ENCODE measurements at regions not wholly inside any gene's neighbourhood (a gene's known extent, or its start where the extent isn't known, plus 50 kb on each side); places are given as distances from the start of the nearest gene placed in this dataset.

GRCh38 chr5:8685704-8686103 lies 816.8 kb downstream of the MTRR start:
- Histone ChIP-seq H3K9me3 (ENCODE audit: control insufficient read depth, low read length) (no peaks in the 10 kb centered on the region), H3K4me3 (ENCODE audit: insufficient read depth, low read depth, low read length, poor library complexity, severe bottlenecking) (no peak overlapping the region), H3K4me1 (ENCODE audit: control insufficient read depth, insufficient read depth, low read length, poor library complexity, severe bottlenecking) (no peaks in the 10 kb centered on the region), H3K27ac (ENCODE audit: insufficient read depth, low read length, poor library complexity, severe bottlenecking) (no peak overlapping the region), H3K27me3 (replicated peaks; ENCODE audit: control insufficient read depth, insufficient read depth, low read length, poor library complexity, severe bottlenecking) (no peaks in the 10 kb centered on the region), H3K36me3 (ENCODE audit: control insufficient read depth, insufficient read depth, low read length) (no peaks in the 10 kb centered on the region)
- no peak for DNase-seq

GRCh38 chr5:8686707-8687106 lies 817.8 kb downstream of the MTRR start:
- DNase-seq, result no peak
- H3K27me3 ChIP-seq (replicated peaks; ENCODE audit: control insufficient read depth, insufficient read depth, low read length, poor library complexity, severe bottlenecking), result no peaks in the 10 kb centered on the region
- H3K4me1 ChIP-seq (ENCODE audit: control insufficient read depth, insufficient read depth, low read length, poor library complexity, severe bottlenecking), result no peaks in the 10 kb centered on the region
- no peak overlapping the region for H3K4me3 ChIP-seq (ENCODE audit: insufficient read depth, low read depth, low read length, poor library complexity, severe bottlenecking)
- H3K9me3 ChIP-seq (ENCODE audit: control insufficient read depth, low read length), result no peaks in the 10 kb centered on the region
- H3K36me3 ChIP-seq (ENCODE audit: control insufficient read depth, insufficient read depth, low read length), result no peaks in the 10 kb centered on the region
- H3K27ac ChIP-seq (ENCODE audit: insufficient read depth, low read length, poor library complexity, severe bottlenecking), result no peak overlapping the region

- no peak overlapping the region for H3K4me3 ChIP-seq (ENCODE audit: insufficient read depth, low read depth, low read length, poor library complexity, severe bottlenecking)
- no peak for DNase-seq
- no peak overlapping the region for H3K27ac ChIP-seq (ENCODE audit: insufficient read depth, low read length, poor library complexity, severe bottlenecking)
- H3K36me3 ChIP-seq (ENCODE audit: control insufficient read depth, insufficient read depth, low read length), result no peaks in the 10 kb centered on the region
- no peaks in the 10 kb centered on the region for H3K9me3 ChIP-seq (ENCODE audit: control insufficient read depth, low read length)
- H3K27me3 ChIP-seq (replicated peaks; ENCODE audit: control insufficient read depth, insufficient read depth, low read length, poor library complexity, severe bottlenecking), result no peaks in the 10 kb centered on the region
- no peaks in the 10 kb centered on the region for H3K4me1 ChIP-seq (ENCODE audit: control insufficient read depth, insufficient read depth, low read length, poor library complexity, severe bottlenecking)
Measured at GRCh38 chr5:8689773-8690172, 820.8 kb downstream of the MTRR start.

GRCh38 chr5:8691221-8691620 lies 822.3 kb downstream of the MTRR start:
- Histone ChIP-seq H3K27me3 (replicated peaks; ENCODE audit: control insufficient read depth, insufficient read depth, low read length, poor library complexity, severe bottlenecking) (no peaks in the 10 kb centered on the region), H3K4me3 (ENCODE audit: insufficient read depth, low read depth, low read length, poor library complexity, severe bottlenecking) (no peak overlapping the region), H3K36me3 (ENCODE audit: control insufficient read depth, insufficient read depth, low read length) (no peaks in the 10 kb centered on the region), H3K4me1 (ENCODE audit: control insufficient read depth, insufficient read depth, low read length, poor library complexity, severe bottlenecking) (no peaks in the 10 kb centered on the region), H3K9me3 (ENCODE audit: control insufficient read depth, low read length) (no peaks in the 10 kb centered on the region), H3K27ac (ENCODE audit: insufficient read depth, low read length, poor library complexity, severe bottlenecking) (no peak overlapping the region)
- no peak for DNase-seq

GRCh38 chr5:8693341-8693844 lies 824.4 kb downstream of the MTRR start:
- Histone ChIP-seq H3K9me3 (ENCODE audit: control insufficient read depth, low read length) (no peaks in the 10 kb centered on the region), H3K4me3 (ENCODE audit: insufficient read depth, low read depth, low read length, poor library complexity, severe bottlenecking) (no peak overlapping the region), H3K4me1 (ENCODE audit: control insufficient read depth, insufficient read depth, low read length, poor library complexity, severe bottlenecking) (no peaks in the 10 kb centered on the region), H3K36me3 (ENCODE audit: control insufficient read depth, insufficient read depth, low read length) (no peaks in the 10 kb centered on the region), H3K27ac (ENCODE audit: insufficient read depth, low read length, poor library complexity, severe bottlenecking) (no peak overlapping the region), H3K27me3 (replicated peaks; ENCODE audit: control insufficient read depth, insufficient read depth, low read length, poor library complexity, severe bottlenecking) (no peaks in the 10 kb centered on the region)
- DNase-seq, result no peak

- no peaks in the 10 kb centered on the region for H3K27me3 ChIP-seq (replicated peaks; ENCODE audit: control insufficient read depth, insufficient read depth, low read length, poor library complexity, severe bottlenecking)
- H3K27ac ChIP-seq (ENCODE audit: insufficient read depth, low read length, poor library complexity, severe bottlenecking), result no peak overlapping the region
- H3K4me3 ChIP-seq (ENCODE audit: insufficient read depth, low read depth, low read length, poor library complexity, severe bottlenecking), result no peak overlapping the region
- H3K36me3 ChIP-seq (ENCODE audit: control insufficient read depth, insufficient read depth, low read length), result no peaks in the 10 kb centered on the region
- H3K9me3 ChIP-seq (ENCODE audit: control insufficient read depth, low read length), result no peaks in the 10 kb centered on the region
- DNase-seq, result no peak
- H3K4me1 ChIP-seq (ENCODE audit: control insufficient read depth, insufficient read depth, low read length, poor library complexity, severe bottlenecking), result no peaks in the 10 kb centered on the region
Measured at GRCh38 chr5:8694545-8694944, 825.6 kb downstream of the MTRR start.

GRCh38 chr5:8695902-8696845 lies 827.2 kb downstream of the MTRR start:
- Histone ChIP-seq H3K36me3 (ENCODE audit: control insufficient read depth, insufficient read depth, low read length) (no peaks in the 10 kb centered on the region), H3K27me3 (replicated peaks; ENCODE audit: control insufficient read depth, insufficient read depth, low read length, poor library complexity, severe bottlenecking) (no peaks in the 10 kb centered on the region), H3K9me3 (ENCODE audit: control insufficient read depth, low read length) (no peaks in the 10 kb centered on the region), H3K4me1 (ENCODE audit: control insufficient read depth, insufficient read depth, low read length, poor library complexity, severe bottlenecking) (no peaks in the 10 kb centered on the region), H3K27ac (ENCODE audit: insufficient read depth, low read length, poor library complexity, severe bottlenecking) (no peak overlapping the region), H3K4me3 (ENCODE audit: insufficient read depth, low read depth, low read length, poor library complexity, severe bottlenecking) (no peak overlapping the region)
- no peak for DNase-seq

GRCh38 chr5:8700222-8700621 lies 831.3 kb downstream of the MTRR start:
- no peaks in the 10 kb centered on the region for H3K36me3 ChIP-seq (ENCODE audit: control insufficient read depth, insufficient read depth, low read length)
- H3K4me3 ChIP-seq (ENCODE audit: insufficient read depth, low read depth, low read length, poor library complexity, severe bottlenecking), result no peak overlapping the region
- no peak overlapping the region for H3K27ac ChIP-seq (ENCODE audit: insufficient read depth, low read length, poor library complexity, severe bottlenecking)
- DNase-seq, result no peak
- no peaks in the 10 kb centered on the region for H3K4me1 ChIP-seq (ENCODE audit: control insufficient read depth, insufficient read depth, low read length, poor library complexity, severe bottlenecking)
- H3K9me3 ChIP-seq (ENCODE audit: control insufficient read depth, low read length), result no peaks in the 10 kb centered on the region
- no peaks in the 10 kb centered on the region for H3K27me3 ChIP-seq (replicated peaks; ENCODE audit: control insufficient read depth, insufficient read depth, low read length, poor library complexity, severe bottlenecking)

GRCh38 chr5:8700671-8701070 lies 831.7 kb downstream of the MTRR start:
- Histone ChIP-seq H3K27me3 (replicated peaks; ENCODE audit: control insufficient read depth, insufficient read depth, low read length, poor library complexity, severe bottlenecking) (no peaks in the 10 kb centered on the region), H3K9me3 (ENCODE audit: control insufficient read depth, low read length) (no peaks in the 10 kb centered on the region), H3K4me1 (ENCODE audit: control insufficient read depth, insufficient read depth, low read length, poor library complexity, severe bottlenecking) (no peaks in the 10 kb centered on the region), H3K27ac (ENCODE audit: insufficient read depth, low read length, poor library complexity, severe bottlenecking) (no peak overlapping the region), H3K4me3 (ENCODE audit: insufficient read depth, low read depth, low read length, poor library complexity, severe bottlenecking) (no peak overlapping the region), H3K36me3 (ENCODE audit: control insufficient read depth, insufficient read depth, low read length) (no peaks in the 10 kb centered on the region)
- no peak for DNase-seq

GRCh38 chr5:8701251-8701650 lies 832.3 kb downstream of the MTRR start:
- DNase-seq, result no peak
- H3K27me3 ChIP-seq (replicated peaks; ENCODE audit: control insufficient read depth, insufficient read depth, low read length, poor library complexity, severe bottlenecking), result no peaks in the 10 kb centered on the region
- no peaks in the 10 kb centered on the region for H3K9me3 ChIP-seq (ENCODE audit: control insufficient read depth, low read length)
- no peaks in the 10 kb centered on the region for H3K4me1 ChIP-seq (ENCODE audit: control insufficient read depth, insufficient read depth, low read length, poor library complexity, severe bottlenecking)
- no peak overlapping the region for H3K4me3 ChIP-seq (ENCODE audit: insufficient read depth, low read depth, low read length, poor library complexity, severe bottlenecking)
- H3K36me3 ChIP-seq (ENCODE audit: control insufficient read depth, insufficient read depth, low read length), result no peaks in the 10 kb centered on the region
- no peak overlapping the region for H3K27ac ChIP-seq (ENCODE audit: insufficient read depth, low read length, poor library complexity, severe bottlenecking)

Data from effector memory CD4-positive, alpha-beta T cell (primary cell).